Activated effector memory CD4-positive, alpha-beta T cell treated with anti-CD3 and anti-CD28 coated beads, Interleukin-2, amount 50 U/mL, for 16 hours (primary cell): ENCODE measurements at regions not wholly inside any gene's neighbourhood (a gene's known extent, or its start where the extent isn't known, plus 50 kb on each side); places are given as distances from the start of the nearest gene placed in this dataset.
"Not testable (repeated sequence)": the region's sequence is repeated elsewhere in the genome, so short reads cannot be mapped to it uniquely, and the experiment has no call there.

Experiments used
- DNase-seq: peaks from one replicate; pipeline ENCODE4 v3.0.0-alpha.2; 2020

DNA sequence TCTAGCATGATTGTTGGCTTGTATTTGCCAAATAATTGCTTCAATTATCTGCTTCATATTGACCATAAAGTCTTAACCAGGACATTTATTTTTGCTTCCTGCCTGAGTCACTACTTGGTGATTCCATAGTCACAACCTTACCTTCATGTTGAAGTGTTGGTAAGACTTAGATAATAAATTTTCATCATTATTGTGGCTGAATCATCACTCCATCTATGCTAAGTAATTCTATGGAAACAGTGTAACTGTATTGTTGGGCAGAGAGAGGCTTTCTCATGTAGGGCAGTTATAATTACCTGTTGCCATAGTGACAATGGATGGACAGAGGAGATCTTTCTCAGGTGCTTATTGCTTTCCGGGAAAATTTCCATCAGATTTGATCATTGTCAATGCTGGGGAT lies 330.7 kb upstream of the LRRC3B start:
- no peak for DNase-seq

DNA sequence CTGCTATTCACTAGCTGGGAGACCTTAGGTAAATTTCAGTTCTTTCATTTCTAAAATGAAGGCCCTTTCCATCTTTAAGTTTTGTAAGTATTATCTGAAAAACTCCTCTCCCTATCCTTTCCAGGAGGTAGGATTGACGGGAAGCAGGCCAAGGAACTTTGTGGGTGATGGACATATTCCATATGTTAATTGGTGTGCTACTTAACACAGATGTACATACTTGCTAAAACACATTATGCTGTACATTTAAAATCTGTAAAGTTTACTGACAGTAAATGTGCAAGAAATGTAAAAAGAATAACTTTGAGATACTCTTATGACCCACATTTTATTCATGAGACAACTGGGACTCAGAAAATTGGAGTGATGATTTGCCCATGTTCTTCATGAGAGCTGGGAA lies 329.8 kb upstream of the LRRC3B start:
- DNase-seq, result no peak

DNA sequence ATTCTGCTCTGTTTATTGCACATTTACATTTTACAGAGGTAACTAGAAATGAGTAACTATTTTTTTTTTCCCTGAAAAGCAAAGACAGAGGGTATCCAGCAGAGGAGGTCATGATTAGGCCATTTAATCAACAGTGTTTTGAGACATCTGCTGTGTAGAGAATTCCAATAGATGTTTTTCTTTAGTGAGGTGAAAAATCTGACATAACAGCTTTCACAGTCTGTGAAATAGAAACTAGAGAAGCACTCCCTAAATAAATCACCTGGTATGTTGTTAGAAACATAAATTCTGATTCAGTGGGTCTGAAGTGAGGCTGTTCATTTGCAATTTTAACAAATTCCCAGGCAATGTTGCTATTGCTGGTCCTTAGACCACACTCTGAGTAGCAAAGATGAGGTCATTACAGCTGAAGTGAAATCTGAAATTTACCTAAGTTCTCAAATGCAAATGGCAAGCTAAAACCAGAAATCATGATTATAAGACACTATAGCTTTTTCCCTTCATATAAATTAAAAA lies 329.2 kb upstream of the LRRC3B start:
- DNase-seq, result no peak

DNA sequence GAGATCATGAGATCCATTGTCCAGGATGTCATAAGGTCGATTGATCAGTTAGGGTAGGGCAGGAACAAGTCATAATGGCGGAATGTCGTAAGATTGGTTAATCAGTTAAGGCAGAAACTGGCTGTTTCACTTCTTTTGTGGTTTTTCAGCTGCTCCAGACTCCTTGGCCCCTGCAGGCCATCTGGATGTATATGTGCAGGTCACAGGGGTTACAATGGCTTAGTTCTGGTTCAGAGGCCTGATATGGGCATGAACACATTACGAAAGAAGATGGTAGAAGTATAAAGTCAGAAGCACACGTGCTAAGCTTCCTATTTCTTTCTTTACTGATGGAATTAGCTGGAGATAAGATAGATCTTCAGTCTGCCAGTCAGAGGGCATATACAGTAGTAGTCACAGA lies 315.4 kb upstream of the LRRC3B start:
- DNase-seq, result no peak

DNA sequence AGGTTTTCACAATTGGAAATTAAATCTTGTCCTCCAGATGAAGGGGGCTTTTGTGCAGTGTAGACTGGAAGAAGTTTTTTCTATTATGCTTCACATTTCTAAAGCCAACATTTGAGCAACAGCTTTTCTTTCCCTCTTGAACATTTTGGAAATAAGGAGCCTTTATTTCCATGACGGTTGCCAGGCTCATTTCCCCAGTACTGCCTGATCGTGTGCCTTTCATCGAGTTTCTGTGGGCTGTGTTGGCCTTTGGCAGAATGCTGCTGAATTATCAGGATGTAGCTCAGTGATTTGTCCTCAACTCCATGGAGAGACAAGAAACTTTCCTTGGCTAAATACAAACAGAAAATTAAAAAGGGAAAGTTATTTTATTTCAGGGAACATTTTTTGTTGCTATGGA lies 314.8 kb upstream of the LRRC3B start:
- no peak for DNase-seq

DNA sequence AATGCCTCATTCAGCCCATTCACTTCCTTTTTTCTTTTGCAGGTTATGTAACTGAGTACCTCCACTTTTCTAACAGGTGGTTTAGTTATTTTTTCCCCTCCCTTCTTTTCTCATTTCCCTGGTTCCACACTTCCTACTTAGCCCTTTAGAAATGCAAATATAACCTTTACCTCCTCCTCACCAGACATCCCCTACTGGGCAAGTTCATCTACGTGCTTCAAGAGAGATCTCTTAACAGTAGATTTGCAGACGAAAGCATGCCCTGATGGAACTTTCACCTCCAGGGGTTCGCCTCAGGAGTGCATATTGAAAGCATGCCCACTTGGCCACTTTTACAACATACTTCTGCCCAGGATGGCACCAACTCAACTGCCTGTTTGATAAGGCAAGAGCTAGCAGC lies 314.1 kb upstream of the LRRC3B start:
- no peak for DNase-seq

DNA sequence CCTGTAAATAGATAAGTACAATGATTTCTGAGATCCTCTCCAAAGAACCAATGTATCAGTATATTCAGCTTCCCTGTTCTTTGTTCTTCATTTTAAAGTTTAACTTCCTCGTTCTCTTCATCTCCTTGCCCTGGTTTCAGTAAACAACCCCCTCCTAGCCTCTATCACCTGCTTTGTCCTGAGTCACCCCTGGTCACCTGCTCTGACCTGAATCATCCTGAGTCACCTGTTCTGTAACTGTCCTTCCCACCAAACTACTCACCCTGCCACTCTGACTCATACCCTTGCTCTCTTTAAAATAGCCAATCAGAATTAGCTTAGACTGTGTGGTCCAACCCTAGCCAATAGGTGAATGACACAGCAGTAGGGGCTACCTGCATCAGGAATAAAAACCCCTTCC lies 313.0 kb upstream of the LRRC3B start:
- DNase-seq, result not testable (repeated sequence)

DNA sequence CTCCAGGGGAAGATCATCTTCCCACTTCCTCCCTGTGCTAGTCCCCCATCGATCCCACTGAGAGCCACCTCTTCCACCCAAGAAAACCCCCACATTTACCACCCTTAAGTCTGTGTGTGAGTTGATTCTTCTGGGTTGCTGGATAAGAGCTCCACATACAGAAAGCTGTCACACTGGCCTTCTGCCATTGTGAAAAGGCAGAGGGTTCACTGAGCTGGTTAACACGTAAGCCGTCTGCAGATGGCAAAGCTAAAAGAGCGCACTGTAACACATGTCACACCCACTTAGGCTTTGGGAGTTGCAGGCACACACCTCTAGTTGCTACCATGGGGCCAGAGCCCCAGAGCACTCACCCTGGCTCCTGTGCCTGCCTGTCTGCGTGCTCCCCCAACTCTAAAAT lies 309.8 kb upstream of the LRRC3B start:
- no peak for DNase-seq

DNA sequence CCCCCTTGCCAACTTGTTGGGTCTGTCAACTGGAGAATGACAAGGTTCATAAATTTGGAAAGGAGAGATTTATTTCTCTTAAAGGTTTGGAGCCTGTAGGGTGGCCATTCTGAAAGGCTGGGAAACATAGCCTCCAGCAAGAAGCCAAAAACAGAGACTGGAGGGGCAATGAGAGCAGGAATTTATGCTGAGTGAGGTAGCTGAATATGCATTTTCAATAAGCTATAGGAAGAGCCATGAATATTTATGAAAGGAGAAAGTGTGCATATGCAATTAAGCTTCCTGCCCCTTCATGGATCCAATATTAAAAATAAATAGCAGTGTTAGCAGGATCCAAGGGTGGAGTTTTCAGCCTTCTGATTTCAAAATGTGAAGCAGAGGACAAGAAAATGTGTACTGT lies 306.1 kb upstream of the LRRC3B start:
- no peak for DNase-seq

DNA sequence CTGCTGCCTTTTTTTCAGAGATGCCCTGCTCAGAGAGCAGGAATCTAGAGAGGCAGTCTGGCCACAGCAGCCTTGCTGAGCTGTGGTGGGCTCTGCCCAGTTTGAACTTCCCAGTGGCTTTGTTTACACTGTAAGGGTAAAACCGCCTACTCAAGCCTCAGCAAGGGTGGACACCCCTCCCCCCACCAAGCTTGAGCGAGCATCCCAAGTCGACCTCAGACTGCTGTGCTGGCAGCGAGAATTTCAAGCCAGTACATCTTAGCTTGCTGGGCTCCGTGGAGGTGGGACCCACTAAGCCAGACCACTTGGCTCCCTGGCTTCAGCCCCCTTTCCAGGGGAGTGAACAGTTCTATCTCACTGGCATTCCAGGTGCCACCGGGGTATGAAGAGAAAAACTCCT lies 298.8 kb upstream of the LRRC3B start:
- not testable (repeated sequence) for DNase-seq

DNA sequence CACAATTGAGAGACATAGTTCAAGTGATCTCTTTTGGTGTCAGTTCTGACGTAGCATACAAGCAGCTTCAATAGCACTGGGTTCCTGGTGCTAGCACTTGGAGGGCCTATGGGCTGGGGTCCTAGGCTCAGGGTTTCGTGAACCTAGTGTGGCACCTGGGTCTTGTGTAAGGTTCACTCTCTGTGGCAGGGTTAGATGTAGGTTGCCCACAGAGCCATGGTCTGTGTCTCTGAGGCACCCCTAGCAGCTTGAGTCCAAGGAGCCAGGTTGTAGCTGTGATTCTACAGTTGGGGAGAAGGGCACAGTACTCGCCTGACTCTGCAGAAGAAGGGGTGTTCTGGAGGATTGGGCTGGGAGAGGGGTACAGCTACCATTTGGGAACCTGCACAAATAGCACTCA lies 282.6 kb upstream of the LRRC3B start:
- DNase-seq, result no peak

DNA sequence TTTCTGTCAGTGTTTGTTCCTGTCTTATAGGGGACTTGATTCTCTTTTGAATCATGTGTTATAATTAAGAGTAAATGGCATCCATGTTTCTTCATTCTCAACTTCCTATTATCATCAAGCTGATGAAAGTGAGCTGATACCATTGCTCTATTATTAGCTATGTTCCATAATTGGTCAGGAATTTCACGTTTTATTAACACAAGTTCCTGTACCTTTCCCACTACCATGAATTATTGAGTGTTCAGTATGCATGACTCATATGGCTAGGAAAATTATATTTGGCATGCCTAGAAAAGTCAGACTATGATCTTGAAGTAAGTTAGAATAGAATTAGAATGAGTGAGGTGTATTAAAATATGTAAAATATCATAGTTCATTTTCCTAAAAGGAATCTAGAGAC lies 278.9 kb upstream of the LRRC3B start:
- no peak for DNase-seq

DNA sequence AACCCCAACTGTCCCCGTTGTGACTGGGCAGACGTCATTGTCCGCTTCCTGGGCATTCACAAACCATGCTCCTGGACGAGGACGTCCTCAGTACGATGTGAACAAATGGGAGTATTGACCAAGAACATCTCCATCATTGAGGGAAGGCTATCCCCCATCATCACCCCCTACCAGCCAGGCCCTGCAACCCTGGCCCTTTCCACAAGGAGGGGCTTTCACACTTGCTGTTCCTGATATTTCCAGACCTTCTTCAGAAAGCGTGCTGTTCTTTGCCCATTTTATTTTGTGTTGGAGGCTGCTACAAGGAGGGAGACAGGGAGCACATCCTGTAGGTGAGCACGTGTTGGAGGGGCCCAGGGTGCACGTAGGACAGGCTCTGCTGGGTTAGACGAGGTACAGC lies 277.0 kb upstream of the LRRC3B start:
- DNase-seq, result no peak

DNA sequence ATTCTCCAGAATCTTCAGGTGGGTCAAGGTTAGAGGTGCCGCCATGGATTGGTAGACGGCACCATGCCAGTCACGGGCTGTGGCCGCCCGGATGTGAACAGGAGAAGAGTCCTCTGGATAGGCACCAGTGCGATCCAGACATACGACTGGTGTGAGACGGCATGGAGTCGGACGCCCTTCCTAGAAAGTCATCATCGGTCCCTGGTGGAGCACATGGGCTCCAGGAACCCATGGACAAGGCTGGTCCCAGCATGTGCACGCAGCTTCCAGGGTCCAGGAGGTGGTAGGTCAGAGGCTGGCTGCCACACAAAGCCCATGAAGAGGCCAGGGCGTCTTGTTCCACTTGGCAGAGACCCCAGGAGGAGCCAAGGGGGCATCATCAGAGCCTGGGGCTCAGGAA lies 276.1 kb upstream of the LRRC3B start:
- DNase-seq, result no peak

DNA sequence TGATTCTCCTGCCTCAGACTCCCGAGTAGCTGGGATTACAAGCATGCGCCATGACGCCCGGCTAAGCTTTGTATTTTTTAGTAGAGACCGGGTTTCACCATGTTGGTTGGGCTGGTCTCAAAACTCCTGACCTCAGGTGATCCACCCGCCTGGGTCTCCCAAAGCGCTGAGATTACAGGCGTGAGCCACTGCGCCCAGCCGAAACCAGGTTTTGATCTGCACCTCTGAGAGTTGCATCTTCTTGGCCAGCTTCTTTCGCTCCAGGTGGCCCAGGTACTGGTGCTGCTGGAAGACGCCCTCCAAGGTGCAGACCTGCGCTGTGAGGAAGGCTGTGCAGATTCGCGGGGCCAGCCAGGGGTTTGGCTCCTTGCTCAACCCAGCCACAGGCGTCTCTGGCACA lies 275.4 kb upstream of the LRRC3B start:
- no peak for DNase-seq

DNA sequence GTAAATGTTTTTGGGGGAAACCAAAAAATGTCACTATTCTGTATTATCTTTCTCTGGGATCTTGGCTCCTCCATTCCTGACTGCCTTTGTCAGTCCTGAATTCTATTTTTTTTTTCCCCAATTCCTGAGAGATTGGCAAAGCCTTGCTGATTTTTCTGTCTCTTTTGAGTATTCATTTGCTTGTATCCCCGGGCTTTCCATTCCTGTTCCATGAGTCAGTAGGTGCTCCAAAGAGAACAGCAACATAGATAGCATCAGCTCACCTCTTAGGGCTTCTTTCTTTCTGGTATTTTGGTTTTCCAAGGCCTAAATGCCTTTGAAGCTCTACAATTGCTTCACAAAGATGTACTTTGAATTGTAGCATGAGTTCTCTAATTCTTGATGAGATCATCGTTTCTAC lies 271.7 kb upstream of the LRRC3B start:
- DNase-seq, result no peak

DNA sequence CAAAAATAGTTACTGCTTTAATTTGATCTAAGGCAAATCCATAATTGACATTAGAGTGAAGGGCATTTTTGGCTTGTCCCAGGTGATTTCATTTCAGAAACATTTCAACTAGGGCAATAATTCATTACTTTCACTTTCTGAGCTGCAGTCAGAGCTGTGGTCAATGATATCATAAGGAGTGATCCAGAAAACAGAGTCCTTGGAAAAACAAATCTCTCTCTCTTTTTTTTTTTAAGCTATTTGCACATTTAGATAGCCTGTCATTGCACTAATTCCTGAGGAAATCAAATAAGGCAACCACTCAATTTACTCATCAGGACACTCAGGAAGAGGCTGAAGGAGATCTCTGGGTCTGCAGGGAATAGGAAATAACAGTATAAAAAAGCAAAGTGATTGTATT lies 269.5 kb upstream of the LRRC3B start:
- no peak for DNase-seq

DNA sequence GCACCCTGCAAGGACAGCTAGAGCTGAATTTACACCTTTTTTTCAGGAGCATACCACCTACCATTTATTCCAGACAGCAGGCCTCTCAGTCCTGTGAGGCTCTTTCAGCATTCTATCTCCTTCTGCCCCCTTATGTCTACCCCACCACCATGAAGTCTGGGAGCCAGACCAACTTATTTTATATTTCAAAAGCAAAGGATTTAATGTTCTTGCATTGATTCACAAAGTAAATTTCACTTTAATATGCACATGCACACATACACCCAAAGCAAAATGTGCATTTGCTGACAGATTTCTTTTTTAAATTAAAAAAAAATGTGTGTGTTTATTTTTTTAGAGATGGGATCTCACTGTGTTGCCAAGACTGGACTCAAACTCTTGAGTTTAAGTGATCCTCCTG lies 264.2 kb upstream of the LRRC3B start:
- no peak for DNase-seq

DNA sequence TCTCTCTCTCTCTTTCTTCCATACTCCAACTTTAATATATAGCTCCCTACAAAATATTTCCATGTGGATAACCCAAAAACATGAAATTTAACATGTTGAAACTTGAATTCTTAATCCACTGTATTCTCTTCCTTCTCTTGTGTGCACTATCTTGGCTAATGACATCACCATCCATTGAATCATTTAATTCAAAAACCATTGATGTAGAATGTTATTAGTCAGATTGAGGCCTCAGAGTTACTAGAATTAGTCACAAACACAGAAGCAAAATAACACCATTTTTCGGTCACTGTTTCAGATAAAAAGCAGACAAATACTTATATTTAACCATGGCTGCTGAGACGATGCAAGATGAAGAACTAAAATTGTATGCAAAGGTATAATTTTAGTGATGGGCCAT lies 256.9 kb upstream of the LRRC3B start:
- DNase-seq, result no peak

DNA sequence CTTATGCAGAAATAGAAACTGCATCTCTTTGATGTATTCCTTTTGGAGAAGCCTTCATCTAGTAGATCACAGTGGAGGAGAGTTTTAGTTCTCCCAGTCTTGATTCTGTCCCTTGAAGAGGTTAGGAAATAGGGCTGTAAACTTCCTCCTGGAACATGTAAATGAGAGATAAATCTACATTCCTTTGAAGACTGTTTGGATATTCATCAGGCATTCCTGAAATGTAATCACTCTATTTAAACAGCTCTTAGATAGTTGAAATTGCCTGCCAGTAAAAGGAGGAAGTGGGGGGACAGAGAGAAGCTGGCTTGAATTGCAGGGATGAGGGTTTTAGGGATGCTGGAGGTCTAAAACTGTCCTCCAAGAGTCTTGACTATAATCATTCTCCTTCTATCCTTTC lies 254.3 kb upstream of the LRRC3B start:
- no peak for DNase-seq

DNA sequence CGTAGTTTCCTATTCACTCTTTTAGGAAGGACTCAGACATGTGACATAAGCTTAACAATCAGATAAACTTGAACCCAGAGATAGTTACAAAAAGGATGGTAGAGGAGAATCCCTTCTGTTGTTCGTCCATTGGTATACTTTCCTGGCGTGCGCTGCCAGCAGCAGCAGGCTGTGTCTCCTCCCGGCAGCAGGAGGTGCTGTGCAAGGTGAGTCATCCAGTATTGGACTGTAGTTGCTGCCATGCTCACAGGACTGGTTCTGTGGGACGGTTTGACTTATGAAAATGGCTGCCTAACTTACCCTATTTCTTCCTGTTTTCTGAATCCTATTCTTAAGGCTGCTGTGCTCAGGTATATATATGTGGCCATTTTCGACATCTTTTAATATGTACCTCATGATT lies 253.4 kb upstream of the LRRC3B start:
- DNase-seq, result no peak

DNA sequence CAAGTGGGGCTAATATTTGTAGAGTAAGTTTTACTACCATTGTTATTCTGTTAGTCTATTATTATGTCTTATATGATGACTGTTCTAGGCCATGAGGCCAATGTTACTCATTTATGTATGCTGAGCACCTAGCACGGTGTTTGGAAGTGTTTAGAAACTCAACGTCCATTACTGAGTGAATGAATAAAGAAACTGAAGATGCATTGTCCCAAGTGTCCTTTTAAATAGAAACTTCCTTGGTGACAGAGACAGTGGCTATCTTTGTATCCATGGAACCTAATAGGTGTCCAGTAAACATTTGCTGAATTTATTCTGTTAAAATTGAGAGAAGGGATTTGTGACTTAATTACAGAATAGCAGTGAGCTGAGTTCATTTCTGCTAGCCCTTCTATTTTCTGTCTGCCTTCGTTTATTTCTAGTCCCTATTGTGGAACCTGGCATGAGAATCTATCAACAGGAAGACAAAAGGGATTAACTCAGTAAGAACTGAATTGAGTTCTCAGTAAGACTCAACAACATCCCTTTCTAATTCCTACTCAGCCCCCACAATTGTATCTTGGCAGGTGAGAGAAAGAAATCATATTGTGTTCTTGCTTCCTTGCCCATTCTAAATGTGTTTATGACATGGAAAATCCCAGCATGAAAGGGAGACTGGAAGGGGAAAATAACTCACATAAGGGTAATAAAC lies 246.6 kb upstream of the LRRC3B start:
- DNase-seq, result no peak

DNA sequence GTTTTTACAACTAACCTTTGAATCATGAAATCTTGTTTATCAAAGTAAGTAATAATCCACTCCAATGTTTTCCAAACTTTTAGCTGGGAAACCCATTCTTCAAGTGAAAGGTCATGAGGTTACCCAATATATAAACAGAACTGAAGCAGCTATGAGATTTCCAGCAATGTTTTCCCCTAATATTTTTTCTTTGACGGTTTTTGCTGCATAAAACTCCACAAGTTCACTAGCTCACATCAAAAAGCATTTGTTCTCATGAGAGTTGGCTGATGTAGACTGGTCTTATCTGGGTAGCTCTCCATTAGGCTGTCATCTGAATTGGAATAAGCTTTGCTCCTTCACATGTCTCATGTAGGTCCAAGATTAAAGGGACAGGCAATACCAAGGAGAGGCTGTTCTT lies 241.2 kb upstream of the LRRC3B start:
- no peak for DNase-seq

DNA sequence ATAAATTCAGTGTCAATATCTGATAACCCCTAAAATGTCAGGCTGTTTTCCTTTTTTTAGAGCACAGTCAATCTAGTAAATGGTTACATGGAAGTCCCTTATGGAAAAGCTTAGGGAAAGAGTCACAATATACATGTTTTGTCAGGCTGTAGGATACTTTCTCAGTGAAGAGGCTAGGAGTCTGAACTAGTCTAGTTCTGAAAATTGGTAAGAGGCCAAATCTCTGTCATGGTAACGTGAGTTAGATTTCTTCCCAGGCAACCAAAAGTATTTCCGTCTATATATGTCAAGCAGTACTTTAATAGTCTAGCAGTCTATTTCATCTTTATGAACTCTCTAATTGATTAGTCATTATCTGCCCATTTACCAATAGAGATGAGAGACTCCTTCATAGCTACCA lies 215.9 kb upstream of the LRRC3B start:
- DNase-seq, result no peak

DNA sequence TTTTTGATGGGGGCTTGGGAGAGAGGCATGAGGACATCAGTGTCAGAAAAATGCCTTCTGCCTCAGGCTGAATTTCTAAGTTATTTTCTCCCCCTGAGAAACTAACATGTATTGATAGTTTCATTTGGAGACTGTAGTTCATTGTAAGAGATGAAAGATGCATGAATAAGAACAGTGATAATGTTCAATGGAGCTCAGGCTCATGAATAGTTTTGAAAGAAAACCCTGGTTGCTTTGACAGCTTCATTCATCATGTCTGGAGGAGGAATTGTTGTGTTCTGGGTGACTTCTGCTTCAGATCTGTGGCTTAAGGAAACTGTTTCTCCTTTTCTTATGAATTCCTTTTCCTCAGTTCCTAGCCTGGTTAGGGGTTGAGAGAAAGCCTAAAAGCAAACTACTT lies 204.0 kb upstream of the LRRC3B start:
- no peak for DNase-seq

DNA sequence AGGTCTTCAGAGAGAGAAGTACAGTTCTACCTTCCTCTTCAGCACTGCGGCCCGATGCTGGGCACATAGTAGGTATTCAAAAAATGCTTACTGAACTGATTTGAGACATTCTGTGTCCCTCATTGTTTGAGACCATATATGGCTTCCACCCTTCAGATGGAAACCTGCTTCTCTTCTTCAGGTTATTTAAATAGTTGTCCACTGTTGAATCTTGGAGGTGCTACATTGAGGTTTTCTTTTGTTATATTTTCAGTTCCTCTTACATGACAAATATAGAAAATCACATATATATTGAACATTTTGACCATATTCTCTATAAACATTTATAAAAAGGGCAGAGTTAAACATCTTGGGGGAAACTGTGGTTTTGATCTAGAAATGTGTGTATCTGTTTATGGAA lies 200.2 kb upstream of the LRRC3B start:
- no peak for DNase-seq
